HL-60 (cell line): ENCODE measurements at regions not wholly inside any gene's neighbourhood (a gene's known extent, or its start where the extent isn't known, plus 50 kb on each side); places are given as distances from the start of the nearest gene placed in this dataset.

Experiments
- DNase-seq, 2 experiments: peaks; one replicate each; pipeline ENCODE4 v3.0.0-alpha.2; 2010 to 2020; ENCODE audit warnings: low read depth in 1 of 2, low spot score in 1 of 2
- H3K27ac ChIP-seq: fragments of 250-450 bp; sonication (Bioruptor Pico); replicated peaks from 2 replicates; pipeline ENCODE4 v1.5.1; 2020; ENCODE audit warnings: mild to moderate bottlenecking, moderate library complexity
- H3K27me3 ChIP-seq: fragments of 250-450 bp; sonication (Bioruptor Pico); 2 replicates; pipeline ENCODE4 v1.5.1; 2021; ENCODE audit warnings: mild to moderate bottlenecking, moderate library complexity; ENCODE audit not compliant: insufficient read depth, poor library complexity, severe bottlenecking
- H3K4me3 ChIP-seq: replicated peaks from 2 replicates; pipeline ENCODE4 v1.5.1; 2011; ENCODE audit warnings: mild to moderate bottlenecking, control low read depth, low read length; ENCODE audit not compliant: insufficient read depth
- CTCF ChIP-seq: IDR thresholded peaks from one replicate; pipeline ENCODE4 v1.5.1; 2011; ENCODE audit warnings: low read length, control low read depth, inconsistent platforms; ENCODE audit not compliant: insufficient read depth
- GABPA ChIP-seq: IDR thresholded peaks from 2 replicates; pipeline ENCODE4 v1.6.1; 2012; ENCODE audit warnings: low read depth
- POLR2AphosphoS5 ChIP-seq: IDR thresholded peaks from 2 replicates; pipeline ENCODE4 v1.6.1; 2012; ENCODE audit warnings: low read depth
- REST ChIP-seq: IDR thresholded peaks from 2 replicates; pipeline ENCODE4 v1.6.1; 2012; ENCODE audit warnings: low read depth; ENCODE audit not compliant: insufficient replicate concordance
- SPI1 ChIP-seq: IDR thresholded peaks from 2 replicates; pipeline ENCODE4 v1.6.1; 2012; ENCODE audit warnings: low read depth, mild to moderate bottlenecking, borderline replicate concordance

- no peak for TF ChIP-seq GABPA
- no peak for TF ChIP-seq REST
- TF ChIP-seq SPI1 = no peak
- TF ChIP-seq POLR2AphosphoS5 = no peak
- no peak for DNase-seq
- H3K27ac ChIP-seq = no peak overlapping the region
- no peaks in the 10 kb centered on the region for H3K27me3 ChIP-seq
- H3K4me3 ChIP-seq = no peak overlapping the region
These were observed 930.2 kb upstream of the PIK3C3 start for GRCh38 chr18:41024792-41025191.

- Histone ChIP-seq H3K27me3 (no peaks in the 10 kb centered on the region), H3K27ac (no peak overlapping the region), H3K4me3 (no peak overlapping the region)
- no peak for TF ChIP-seq POLR2AphosphoS5
- no peak for TF ChIP-seq GABPA
- TF ChIP-seq CTCF = no peak
- no peak for TF ChIP-seq SPI1
- TF ChIP-seq REST = no peak
- DNase-seq = no peak
These were observed 932.5 kb upstream of the PIK3C3 start for GRCh38 chr18:41022484-41022883.

- TF ChIP-seq SPI1 (no peak), POLR2AphosphoS5 (no peak), GABPA (no peak), CTCF (no peak), REST (no peak)
- Histone ChIP-seq H3K4me3 (no peak overlapping the region), H3K27ac (no peak overlapping the region), H3K27me3 (no peaks in the 10 kb centered on the region)
- DNase-seq = no peak
These were observed 933.9 kb upstream of the PIK3C3 start for GRCh38 chr18:41021089-41021488.

- Histone ChIP-seq H3K27ac (no peak overlapping the region), H3K27me3 (no peaks in the 10 kb centered on the region), H3K4me3 (no peak overlapping the region)
- no peak for DNase-seq
- TF ChIP-seq CTCF = no peak
- TF ChIP-seq GABPA = no peak
- TF ChIP-seq REST = no peak
- no peak for TF ChIP-seq POLR2AphosphoS5
These were observed 942.8 kb upstream of the PIK3C3 start for GRCh38 chr18:41012194-41012593.
